ENCODE measurements at regions not wholly inside any gene's neighbourhood (a gene's known extent, or its start where the extent isn't known, plus 50 kb on each side); places are given as distances from the start of the nearest gene placed in this dataset.

DNA sequence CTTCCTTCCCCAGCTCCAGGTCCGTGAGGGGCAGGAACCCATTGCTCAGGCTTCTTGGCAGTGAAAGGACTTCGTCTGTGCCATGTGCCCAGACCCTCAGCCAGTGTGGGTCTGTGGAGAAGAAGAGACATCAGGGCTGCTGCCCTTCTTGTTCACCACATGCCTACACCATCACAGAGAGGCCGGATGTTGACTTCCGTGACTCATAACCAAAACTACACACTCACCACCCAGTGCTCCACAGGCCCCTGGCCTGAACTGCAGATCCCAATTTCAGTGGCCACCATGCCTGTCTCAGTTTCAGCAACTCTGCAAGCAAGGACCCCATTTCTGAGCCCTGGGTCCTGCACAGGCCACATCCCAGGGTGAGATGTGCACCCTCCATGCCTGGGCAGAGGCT lies 332.6 kb upstream of the SALL3 start:
- TF ChIP-seq, protein P1, sequence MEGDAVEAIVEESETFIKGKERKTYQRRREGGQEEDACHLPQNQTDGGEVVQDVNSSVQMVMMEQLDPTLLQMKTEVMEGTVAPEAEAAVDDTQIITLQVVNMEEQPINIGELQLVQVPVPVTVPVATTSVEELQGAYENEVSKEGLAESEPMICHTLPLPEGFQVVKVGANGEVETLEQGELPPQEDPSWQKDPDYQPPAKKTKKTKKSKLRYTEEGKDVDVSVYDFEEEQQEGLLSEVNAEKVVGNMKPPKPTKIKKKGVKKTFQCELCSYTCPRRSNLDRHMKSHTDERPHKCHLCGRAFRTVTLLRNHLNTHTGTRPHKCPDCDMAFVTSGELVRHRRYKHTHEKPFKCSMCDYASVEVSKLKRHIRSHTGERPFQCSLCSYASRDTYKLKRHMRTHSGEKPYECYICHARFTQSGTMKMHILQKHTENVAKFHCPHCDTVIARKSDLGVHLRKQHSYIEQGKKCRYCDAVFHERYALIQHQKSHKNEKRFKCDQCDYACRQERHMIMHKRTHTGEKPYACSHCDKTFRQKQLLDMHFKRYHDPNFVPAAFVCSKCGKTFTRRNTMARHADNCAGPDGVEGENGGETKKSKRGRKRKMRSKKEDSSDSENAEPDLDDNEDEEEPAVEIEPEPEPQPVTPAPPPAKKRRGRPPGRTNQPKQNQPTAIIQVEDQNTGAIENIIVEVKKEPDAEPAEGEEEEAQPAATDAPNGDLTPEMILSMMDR (IDR thresholded peaks at IDR 0.05), result no peak
- no peak for TF ChIP-seq POLR2A (IDR thresholded peaks at IDR 0.05)

Data from heart left ventricle (tissue), 13 donors.